Lower leg skin (tissue), 4 donors: ENCODE measurements at regions not wholly inside any gene's neighbourhood (a gene's known extent, or its start where the extent isn't known, plus 50 kb on each side); places are given as distances from the start of the nearest gene placed in this dataset.

ENCODE experiments used
- DNase-seq, 2 donors: peaks; one replicate each; pipeline ENCODE4 v3.0.0-alpha.2; 2019; ENCODE audit warnings: low spot score in 2 of 2
- H3K4me3 ChIP-seq: fragments of 200-600 bp; sonication (generic); 2 replicates; pipeline ENCODE4 v1.5.1; 2017; ENCODE audit warnings: mild to moderate bottlenecking, low read depth; ENCODE audit not compliant: poor library complexity, severe bottlenecking
- POLR2A ChIP-seq, 2 donors: fragments of 450-650 bp; IDR thresholded peaks; one replicate each; pipeline ENCODE4 v1.6.1; 2016 to 2017; ENCODE audit warnings: antibody characterized with exemption in 2 of 2, mild to moderate bottlenecking in 1 of 2, moderate library complexity in 1 of 2
- WGBS, 2 donors: methylation state at CpG; one replicate each; pipeline ENCODE4 v1.1.5; 2018; 5-methylcytosine and 5-hydroxymethylcytosine counted together
- intact Hi-C: fragments of 100-400 bp; cut with DNase I; formaldehyde crosslinking; loops from one replicate; pipeline ENCODE4 v1.15.0; 2023; ENCODE audit warnings: low total_unique reads
- TF ChIP-seq, protein P1 (sequence below), 3 donors: fragments of 450-650 bp; IDR thresholded peaks; one replicate each; pipeline ENCODE4 v1.5.1; 2016; ENCODE audit warnings: antibody characterized with exemption in 3 of 3, mild to moderate bottlenecking in 3 of 3, moderate library complexity in 2 of 3

DNA sequence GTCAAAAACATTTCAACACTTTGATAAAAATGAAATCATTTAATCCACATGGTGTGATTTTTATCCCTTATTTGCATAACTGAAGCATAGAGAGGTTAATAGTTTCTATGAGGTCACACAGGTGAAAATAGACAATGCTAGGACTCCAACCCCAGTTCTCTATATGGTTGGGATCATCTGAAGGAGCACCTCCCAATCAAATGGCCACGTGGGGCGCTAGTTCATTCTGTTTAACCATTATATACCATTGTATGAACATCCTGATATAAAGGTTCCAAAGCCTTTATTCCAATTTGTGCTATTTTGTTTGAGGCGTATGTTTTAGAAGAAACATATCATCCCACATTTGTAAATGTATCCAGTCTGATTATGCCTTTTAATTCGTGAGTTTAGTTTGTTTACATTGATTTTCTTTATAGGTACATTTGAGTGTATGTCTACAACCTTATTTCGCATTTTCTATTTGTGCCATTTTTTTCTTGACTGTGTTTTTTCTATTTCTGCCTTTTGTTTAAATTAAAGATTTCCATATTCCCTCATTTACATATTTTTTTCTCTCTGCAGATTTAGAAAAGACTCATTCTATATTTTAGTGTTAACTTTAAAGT, 1092.0 kb downstream of the MAT2B start:
- TF ChIP-seq, protein P1, sequence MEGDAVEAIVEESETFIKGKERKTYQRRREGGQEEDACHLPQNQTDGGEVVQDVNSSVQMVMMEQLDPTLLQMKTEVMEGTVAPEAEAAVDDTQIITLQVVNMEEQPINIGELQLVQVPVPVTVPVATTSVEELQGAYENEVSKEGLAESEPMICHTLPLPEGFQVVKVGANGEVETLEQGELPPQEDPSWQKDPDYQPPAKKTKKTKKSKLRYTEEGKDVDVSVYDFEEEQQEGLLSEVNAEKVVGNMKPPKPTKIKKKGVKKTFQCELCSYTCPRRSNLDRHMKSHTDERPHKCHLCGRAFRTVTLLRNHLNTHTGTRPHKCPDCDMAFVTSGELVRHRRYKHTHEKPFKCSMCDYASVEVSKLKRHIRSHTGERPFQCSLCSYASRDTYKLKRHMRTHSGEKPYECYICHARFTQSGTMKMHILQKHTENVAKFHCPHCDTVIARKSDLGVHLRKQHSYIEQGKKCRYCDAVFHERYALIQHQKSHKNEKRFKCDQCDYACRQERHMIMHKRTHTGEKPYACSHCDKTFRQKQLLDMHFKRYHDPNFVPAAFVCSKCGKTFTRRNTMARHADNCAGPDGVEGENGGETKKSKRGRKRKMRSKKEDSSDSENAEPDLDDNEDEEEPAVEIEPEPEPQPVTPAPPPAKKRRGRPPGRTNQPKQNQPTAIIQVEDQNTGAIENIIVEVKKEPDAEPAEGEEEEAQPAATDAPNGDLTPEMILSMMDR (IDR thresholded peaks at IDR 0.05): no peak
- TF ChIP-seq POLR2A (IDR thresholded peaks at IDR 0.05): no peak
- intact Hi-C loops: no loop called here
- no peak for DNase-seq
- H3K4me3 ChIP-seq: no peak overlapping the region
- WGBS, 2 donors: 53 to 57% methylated on average over 5 of the region's 5 CpGs

DNA sequence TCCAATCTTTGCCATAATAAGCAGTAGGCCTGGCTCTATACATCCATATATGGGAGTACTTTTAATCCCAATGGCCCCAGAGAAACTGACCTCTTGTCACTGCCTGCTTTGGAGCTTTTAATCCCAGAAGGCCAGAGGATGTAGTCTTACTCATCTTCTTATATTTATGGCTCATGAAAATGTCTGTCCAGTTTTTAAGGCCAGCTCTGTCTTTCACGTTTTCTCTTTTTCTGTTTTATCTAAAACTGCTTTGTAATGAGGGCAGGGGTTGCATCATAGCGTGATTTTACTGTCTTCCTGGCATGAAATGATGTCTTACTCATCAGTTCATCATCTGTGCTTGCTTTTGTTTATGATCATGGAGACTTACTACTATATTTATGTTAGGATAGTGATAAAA, 1094.9 kb downstream of the MAT2B start:
- no peak for DNase-seq
- H3K4me3 ChIP-seq: no peak overlapping the region
- TF ChIP-seq, protein P1 (IDR thresholded peaks at IDR 0.05): no peak
- no peak for TF ChIP-seq POLR2A (IDR thresholded peaks at IDR 0.05)
- WGBS, 2 donors: 51 to 55% methylated on average over 2 of the region's 2 CpGs
- intact Hi-C loops: no loop called here

DNA sequence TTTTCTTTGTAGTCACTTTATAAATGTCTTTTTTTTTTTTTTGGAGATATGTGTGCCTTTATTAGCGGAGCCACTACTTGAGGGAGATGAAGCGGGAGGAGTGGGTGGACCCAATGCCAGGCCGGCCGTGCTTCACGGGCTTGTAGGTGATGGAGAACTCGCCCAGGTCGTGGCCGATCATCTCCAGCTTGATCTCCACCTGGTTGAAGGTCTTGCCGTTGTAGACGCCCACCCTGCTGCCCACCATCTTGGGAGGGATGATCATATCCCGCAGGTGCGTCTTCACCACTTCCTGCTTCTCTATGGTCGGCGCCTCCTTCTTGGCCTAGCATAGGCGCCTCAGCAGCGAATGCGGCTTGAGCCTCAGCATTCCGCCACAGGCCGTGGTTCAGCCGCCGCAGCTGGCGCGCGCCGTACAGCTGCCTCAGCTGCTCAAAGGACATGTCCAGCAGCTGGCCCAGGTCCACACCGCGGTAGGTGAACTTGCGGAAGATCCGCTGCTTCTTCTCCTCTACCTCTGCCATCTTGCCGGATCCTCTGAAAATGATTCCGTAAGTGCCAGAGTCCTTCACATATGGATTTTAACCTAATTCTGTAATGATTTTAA, 1095.6 kb downstream of the MAT2B start:
- TF ChIP-seq POLR2A (IDR thresholded peaks at IDR 0.05): no peak
- TF ChIP-seq, protein P1 (IDR thresholded peaks at IDR 0.05): no peak
- 94 to 97% methylated on average over 31 of the region's 31 CpGs for WGBS, 2 donors
- intact Hi-C loops: no loop called here
- H3K4me3 ChIP-seq: no peak overlapping the region
- no peak for DNase-seq

DNA sequence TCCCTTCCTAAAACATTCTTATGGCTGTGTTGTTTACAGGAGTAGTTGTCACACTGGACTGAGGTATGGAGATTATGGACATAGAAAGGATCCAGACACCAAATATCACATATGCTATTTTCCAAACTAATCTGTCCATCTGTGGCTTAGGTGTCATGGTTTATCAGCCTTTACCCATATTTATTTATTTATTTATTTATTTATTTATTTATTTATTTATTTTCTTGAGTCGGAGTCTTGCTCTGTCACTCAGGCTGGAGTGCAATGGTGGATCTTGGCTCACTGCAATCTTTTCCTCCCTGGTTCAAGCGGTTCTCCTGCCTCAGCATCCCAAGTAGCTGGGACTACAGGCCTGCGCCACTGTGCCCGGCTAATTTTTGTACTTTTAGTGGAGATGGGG, 1103.1 kb downstream of the MAT2B start:
- DNase-seq: no peak
- WGBS, 2 donors: 92 to 93% methylated on average over 4 of the region's 4 CpGs
- no peak for TF ChIP-seq POLR2A (IDR thresholded peaks at IDR 0.05)
- TF ChIP-seq, protein P1 (IDR thresholded peaks at IDR 0.05): no peak
- intact Hi-C loops: no loop called here
- no peak overlapping the region for H3K4me3 ChIP-seq

DNA sequence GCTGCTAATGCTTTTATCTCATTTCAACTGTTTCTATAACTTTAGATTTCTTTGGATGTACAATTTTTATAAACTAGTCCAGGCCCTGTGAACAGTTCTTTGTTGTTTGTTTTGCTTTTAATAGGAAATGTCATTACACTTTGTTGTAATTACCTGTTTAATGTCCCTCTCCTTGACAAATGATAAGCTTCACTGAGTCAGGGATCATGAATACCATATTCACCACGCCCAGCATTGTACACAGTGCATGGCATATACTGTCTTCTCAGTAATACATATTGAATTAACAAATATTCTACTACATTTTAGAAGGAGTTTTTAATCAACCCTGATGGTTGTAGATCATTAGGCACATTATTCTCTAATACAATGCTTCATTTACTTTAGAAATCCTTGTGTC, 1105.0 kb downstream of the MAT2B start:
- TF ChIP-seq, protein P1 (IDR thresholded peaks at IDR 0.05): no peak
- TF ChIP-seq POLR2A (IDR thresholded peaks at IDR 0.05): no peak
- intact Hi-C loops: no loop called here
- no peak for DNase-seq
- no peak overlapping the region for H3K4me3 ChIP-seq
- 80 to 84% methylated on average over 1 of the region's 1 CpG for WGBS, 2 donors

DNA sequence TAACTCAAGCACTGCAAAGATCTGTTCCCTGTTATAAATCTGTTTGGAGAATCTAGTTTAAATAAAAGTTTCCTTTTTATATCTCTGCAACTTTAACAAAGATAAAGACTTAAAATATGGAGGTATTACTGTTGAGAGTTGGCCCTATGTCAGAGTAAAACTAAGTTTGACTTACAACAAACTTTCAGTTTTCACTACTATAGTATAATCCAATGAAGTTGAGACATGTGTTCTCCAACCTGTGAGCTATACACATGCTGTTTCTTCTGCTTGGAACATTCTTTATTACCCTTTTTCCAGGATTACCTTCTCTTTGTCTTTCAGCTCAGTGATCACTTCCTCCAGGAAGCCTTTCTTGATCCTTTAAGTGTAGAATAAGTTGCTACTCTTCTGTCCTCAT, 1109.3 kb downstream of the MAT2B start:
- intact Hi-C loops: no loop called here
- no peak overlapping the region for H3K4me3 ChIP-seq
- no peak for TF ChIP-seq POLR2A (IDR thresholded peaks at IDR 0.05)
- TF ChIP-seq, protein P1 (IDR thresholded peaks at IDR 0.05): no peak
- no peak for DNase-seq
